NCI-H2196 treated with DMSO at 0.1 percent for 48 hours (cell line): ENCODE measurements at regions not wholly inside any gene's neighbourhood (a gene's known extent, or its start where the extent isn't known, plus 50 kb on each side); places are given as distances from the start of the nearest gene placed in this dataset.

ENCODE experiments used
- DNase-seq: peaks from one replicate; lab custom pipeline; 2025; ENCODE audit not compliant: unreplicated experiment; lab: John Stamatoyannopoulos, UW

DNA sequence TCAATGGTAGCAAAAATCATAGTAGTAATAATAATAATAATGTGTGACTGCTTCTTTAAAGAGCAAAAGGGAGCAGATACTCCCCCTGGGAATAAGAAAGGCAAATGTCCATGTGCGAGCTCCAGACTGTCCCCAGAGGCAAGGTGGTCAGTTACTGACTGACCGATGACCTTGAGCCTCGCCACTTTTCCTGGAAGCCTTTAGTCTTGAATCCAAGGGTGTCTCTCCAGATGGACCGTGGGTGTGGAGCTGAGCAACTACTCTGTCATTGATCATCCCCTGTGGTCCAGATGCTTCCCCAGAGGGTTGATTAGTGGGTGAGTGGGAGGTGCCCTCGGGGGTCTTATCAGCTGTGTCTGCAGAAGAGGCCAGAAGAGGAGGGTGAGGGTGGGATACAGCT is 418.5 kb upstream of the TBX3 start:
- DNase-seq = no peak

DNA sequence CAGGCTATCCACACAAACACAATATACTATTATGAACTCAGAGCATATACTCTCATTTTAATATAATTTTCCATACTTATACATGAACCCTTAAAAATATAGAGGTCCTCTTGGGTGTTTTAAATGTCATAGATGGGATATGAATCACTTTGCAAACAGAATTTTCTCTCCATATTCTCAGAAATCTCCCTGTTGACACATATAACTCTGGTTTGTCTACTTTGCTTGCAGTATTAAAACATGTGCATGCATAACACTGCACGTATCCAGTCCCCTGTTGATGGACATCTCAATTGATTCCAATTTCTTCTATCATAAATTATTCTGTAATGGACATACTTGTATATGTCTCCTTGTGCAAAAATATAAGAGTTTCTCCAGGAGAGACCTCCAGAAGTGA is 417.5 kb upstream of the TBX3 start:
- DNase-seq = no peak

DNA sequence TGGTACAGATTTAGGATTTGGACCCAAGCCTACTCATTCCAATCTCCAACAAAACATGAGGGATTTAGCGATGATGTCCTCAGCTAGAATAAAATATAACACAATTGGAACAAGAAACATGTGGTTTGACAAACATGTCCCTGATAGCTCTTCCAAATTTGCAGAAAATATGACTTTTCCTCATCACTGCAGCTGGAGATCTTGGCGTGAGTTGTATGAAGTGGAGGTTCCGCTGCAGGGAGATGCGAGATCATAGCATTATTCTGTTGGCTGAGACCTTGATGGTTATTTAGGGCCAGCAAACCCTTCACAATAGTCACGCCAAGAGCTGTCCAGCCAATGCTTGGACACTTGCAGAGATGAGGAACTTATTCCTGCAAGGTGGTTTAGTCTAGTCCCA is 413.4 kb upstream of the TBX3 start:
- no peak for DNase-seq

DNA sequence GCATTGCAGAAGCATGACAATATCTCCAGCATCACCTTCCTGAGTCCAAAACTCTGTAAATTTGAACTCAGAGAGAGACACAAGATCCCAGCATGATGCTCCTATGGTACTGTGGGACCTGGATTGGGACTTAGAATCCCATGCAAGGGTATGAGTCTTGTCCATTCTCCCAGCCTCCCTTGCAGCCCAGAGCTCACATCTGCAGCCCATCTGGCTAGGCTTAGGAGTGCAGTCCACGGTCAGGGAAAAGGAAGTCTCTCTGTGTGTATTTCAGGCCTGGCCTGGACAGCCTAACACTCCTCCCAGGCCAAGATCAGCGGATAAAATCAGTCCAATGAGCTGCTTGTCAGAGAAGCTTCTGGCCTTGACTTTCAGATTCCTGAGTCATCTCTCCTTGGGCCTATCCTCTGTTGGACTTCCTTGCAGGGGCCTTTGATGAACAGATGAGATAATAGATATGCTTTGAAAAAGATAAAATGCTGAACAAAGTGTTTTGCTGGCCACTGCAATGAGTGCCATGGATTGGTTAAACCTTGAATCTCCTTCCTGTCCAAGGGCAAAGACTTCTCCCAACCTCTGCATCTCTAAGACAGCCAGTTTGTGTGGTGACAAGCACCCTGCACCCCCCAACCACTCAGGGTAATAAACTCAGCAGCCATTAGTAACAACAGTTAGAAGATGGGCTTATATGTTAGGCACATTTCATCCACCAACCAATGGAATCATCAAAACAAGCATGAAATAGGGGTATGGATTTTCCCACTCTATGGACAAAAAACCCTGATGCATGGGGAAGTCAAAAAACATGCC is 412.8 kb upstream of the TBX3 start:
- no peak for DNase-seq

DNA sequence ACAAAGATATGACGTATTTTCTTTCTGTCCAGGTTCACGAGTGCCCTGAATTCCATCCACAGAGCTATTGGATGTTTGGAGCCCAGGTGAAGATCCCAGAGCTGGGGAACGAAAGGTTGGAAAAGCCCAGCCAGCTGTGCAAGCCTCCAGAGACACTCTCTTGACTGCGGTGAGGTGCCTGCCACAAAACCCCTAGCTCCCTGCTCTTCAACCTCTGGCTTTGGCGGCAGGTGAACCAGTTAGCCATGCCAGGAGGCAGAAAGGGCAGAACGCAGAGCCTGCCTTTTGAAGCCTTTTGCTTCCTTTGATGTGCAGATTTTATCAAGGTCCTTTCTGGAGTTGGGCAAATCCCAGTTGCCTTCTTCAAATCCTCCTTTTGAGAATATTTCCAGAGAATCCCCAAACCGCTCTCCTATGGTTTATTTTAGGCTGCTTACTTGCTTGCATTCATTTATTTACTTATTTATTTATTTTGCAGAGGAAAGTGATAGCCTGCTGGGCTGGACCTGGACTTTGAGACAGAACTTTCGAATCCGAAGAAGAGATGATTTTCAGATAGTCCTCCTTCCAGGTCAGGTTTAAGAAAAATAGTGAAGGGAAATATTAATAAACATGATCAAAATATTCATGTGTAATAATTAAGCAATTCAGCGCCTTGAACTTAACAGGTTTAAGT is 411.2 kb upstream of the TBX3 start:
- no peak for DNase-seq

DNA sequence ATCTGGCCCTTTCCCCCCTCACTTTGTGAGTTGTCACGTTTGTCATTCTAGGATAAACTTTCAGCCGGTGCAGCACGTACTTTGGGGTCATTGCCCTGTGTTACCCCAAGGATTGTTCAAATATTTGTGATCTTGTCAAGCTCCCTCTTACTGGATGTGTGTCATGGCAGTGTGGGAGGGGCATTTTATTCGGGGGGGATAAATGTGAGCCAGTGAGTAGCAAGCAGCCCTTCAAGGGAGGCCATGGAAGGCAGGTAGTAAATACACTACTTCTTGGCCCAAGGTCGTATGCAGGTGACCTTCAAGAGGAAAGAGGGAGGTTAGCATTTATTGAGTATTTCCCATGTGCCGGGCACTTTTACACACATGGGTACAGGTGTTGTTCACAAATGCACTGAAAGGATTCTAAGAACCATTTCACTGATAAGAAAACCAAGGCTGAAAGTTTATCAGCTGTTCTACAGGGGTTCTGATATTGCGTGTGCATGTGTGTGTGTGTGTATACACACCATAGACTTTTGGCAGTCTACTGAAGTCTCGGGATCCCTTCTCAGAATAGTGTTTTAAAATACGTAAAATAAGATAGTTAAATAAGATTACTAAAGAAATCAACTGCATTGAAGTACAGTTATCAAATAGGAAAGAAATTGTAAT is 410.3 kb upstream of the TBX3 start:
- DNase-seq = no peak

DNA sequence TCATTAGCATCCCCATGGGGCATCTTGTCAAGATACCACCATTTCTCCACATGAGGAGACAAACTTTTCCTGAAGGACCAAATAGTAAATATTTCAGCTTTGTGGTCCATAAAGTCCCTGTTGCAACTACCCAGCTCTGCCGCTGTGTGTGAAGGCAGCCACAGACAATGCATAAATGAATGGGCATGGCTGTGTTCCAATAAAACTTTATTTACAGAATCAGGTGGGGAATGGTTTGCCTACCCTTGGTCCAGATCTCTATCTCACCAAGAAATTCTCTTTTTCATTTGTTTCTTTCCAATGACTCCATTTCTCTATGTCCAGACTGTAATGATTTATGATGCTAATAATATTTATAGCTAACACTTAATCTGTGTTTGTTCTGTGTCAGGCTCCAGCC is 409.3 kb upstream of the TBX3 start:
- DNase-seq = no peak

DNA sequence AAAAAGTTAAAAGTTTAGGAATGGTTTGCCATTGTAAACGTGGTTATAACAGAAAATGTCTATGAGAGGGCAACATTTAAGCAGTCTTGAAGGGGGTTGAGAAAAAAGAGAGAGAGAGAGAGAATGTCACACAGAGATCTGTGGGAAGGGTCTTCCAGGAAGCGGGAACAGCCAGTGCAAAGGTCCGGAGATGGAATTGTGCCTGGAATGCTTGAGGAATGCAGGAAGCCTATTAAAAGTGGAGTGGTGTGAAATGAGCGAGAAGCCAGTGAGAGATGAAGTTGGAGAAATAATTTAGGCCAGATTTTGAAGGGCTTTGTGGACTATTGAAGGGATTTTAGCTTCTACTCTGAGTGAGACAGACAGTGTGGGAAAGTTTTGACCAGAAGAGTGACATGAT is 406.8 kb upstream of the TBX3 start:
- DNase-seq = no peak

DNA sequence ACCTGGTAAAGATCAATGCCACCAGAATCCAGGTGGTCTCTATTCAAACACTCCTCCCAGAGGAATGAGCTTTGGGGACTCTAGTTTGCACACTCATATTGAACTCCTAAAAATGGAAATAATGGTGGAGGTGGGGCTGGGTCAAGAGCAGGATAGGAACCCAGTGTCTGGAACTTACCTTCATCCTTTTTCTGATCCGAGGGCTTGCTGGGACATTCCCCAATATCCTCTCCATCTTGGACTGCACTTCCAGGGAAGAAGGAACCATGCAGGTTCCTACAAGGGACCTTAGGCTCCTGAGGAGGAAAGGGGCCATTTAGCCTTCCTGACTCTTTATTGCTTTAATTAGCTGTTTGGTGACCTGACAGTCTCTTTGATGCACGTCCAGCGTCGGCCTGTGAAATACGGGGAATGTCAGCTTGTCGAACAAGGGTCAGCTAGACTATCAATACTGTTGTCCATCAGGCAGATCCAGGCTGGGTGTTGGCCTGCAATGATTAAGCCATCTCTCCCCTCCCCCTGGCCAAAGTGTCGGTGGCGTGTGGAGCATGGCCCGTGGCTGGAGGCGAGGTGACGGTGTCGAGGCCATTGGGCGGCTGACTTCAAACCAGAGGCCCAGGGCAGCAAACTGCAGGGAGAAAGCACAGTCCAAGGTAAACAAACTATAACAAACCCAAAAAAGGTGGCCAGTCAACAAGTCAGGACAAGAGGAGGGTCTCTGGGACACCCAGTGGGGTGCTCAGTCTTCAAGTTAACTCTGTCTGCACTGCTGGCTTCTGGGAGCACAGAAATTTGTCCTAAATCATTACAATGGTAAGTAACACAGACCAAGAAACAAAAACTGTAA is 405.2 kb upstream of the TBX3 start:
- DNase-seq = no peak

DNA sequence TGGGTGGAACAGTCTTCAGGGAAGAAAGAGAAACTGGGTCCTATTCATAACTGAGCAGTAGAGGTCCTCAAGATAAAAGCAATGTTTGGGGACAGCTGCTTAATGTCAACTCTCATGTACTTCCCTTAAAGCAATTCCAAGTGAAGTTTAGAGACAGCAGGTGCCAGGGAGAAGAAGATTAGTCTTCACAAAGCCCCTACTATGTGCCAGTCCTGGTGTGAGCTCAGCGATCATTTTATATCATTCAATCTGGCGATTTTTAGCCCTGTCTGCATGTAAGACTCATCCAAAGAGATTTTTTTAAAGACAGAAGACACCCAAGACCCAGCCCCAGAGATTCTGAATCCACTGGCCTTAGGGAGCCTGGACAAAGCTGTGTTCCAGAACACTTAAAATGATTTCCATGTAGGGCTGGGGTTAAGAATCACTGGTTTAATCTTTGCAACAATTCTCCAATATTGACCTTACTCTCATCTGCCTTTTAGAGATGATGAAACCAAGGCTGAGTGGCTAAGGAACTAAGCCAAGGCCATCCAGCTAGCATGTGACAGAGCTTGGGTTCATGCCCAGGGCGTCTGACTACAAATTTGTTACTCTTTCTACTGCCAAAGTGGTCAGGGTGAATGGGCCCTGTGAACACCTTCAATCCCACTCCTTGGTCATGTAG is 404.5 kb upstream of the TBX3 start:
- peak; percentile 23 for DNase-seq

DNA sequence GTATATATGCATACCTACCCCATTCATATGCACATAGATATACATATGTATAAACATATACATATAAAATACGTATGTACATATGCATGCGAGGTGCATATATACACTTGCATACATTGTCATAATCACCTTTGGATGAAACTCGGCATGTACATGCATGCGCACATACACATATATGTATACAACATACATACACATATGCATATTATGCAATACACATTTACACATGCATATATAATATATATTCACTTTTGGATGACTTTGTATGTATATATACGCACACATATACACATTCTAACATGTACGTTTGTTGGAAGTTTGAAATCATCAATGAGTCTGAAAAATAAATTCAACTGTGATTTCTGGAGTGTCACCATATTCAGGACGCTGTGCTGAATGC is 401.6 kb upstream of the TBX3 start:
- no peak for DNase-seq

DNA sequence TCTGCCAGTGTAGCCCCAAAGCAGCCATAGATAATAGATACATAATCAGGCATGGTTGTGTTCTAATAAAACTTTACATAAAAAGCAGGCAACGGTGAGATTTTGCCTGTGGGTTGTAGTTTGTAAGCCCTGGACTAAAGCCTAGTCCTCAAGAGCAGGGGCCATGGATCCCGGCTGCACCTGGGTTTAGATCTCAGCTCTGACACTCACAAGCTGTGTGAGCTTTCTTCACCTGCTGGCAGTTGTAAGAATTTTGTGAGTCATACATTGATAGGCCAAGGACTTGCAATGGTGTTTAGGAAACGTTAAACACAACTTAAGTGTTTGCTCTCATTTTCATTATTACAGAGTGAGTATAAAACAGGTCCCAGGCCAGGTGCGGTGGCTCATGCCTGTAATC is 395.8 kb upstream of the TBX3 start:
- peak; percentile 12 for DNase-seq

DNA sequence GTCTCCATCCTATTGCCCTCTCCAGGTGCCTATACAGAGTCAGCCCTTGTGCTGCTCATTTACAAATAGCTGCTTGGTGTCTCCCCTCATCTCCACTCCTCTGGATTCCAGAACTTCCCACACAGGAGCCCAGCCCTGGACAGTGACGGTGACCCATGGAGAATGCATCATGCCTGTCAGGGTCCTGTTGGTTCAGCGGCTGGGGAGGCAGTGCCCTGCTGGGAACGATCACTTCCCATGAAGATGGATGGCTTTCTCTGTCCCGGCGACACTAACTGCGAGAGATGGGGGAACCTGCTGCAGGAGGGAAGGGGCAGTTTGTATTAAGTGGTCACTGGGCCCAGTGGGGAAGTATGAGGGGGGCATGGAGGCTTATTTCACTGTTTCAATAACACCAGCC is 395.0 kb upstream of the TBX3 start:
- DNase-seq = no peak

DNA sequence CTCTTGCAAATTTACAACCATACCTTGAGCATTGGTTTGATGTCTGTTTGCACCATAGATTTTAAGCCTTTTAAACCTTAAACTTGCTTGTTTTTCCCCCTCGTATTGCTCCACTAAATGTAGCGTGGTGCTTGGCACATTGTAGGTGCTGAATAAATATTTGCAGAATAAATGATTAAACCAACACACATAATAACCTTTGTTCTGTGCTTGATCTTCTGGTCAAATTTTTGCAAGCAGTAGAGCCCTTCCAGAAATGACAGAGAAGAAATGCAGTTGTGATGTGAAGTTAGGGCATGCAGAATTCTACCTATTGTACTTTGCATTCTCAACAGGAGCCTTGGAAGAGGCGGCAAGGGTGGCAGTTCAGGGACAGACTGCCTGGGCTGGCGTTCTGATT is 394.4 kb upstream of the TBX3 start:
- DNase-seq = no peak

DNA sequence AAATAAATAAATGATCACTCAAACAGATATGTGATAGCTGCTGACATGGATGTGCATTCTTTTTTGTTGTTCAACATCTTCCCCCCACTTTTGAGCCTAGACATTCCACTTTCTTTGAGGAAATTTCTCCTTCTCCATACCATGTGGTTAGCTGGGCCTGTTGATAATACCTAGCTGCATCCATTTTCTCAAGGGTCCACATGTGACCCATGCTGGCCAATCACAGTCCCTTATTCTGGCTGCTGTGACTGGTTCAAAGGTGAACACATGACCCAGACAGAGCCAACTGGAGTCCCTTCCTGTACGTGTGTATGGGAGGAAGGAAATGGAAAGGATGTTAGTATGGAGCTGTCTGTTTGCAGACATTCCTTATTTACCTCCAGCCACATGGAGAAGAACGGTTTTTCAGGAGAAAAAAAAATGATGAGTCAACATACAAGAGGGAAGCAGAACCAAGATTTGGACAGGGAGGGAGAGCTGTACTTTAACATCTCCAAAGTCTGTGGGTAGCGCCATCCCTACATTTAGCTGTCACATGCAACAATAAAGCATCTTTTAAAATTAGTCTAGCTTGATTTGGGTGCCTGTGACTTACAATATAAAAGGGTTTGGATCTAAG is 391.7 kb upstream of the TBX3 start:
- DNase-seq = no peak

DNA sequence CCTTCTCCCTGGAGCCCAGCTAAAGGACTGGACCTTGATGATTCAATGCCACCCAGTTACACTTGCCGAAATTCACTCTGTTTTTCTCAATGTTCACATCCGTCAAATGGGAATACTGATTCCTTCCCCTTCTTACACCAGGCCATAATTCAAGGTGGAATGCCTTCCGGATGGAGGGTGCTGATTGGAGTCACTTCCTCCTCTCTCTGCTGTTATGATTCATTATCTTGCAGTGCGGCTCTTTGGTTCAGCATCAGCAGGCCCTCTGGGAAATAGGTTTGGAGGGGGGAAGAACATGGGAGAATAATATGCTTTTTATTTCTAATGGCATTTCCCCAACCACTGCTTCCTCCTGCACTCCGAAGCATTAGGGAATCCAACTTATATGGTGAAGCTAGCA is 390.6 kb upstream of the TBX3 start:
- no peak for DNase-seq

DNA sequence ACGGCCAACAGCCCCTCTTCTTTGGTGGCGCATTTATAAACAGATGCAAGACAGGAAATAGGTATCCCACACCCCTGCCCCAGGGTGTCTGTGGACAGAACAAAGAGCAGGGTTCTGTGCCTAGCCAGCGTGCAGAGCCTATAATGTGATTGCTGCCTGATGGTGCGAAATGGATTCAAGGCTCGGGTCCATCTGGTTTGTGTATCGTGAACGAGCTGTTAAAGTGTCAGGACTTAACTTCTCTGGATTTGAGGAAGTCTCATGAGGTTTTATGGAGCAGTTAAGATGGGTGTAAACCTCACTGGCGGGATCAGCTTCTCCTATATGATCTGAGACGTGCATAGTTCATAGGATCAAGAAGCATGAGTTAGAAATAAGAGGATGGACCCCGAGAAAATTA is 388.7 kb upstream of the TBX3 start:
- DNase-seq = no peak

DNA sequence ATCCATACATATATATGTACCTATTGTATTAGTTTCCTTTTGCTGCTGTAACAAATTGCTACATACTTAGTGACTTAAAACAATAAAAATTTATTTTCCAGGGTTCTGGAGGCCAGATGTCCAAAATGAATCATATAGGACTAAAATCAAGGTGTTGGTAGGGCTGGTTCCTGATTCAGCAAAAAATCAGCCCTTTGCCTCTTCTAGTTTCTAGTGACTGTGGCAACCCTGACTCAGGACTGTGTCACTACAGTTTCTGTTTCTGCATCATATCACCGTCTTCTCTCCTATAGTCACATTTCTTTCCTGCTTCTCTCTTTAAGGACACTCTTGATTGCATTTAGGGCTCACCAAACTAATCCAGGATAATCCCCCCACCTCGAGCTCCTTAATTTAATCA is 386.3 kb upstream of the TBX3 start:
- no peak for DNase-seq

DNA sequence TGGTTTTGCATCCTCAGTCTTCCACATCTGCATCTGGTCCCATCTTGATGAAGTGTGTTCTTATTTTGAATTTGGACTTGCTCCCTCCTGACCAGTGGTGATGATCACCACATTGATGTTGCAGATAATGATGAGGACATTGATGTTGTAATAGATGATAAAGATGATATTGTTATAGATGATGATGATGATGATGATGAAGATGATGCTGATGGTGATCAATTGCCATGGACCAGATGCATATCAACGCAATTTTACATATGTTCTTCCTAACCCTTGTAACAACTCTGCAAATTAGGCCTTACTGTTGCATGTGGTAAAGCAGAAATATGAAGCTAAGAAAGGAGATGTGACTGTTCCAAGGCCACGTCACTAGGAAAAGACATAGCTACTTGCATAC is 380.3 kb upstream of the TBX3 start:
- DNase-seq = no peak

DNA sequence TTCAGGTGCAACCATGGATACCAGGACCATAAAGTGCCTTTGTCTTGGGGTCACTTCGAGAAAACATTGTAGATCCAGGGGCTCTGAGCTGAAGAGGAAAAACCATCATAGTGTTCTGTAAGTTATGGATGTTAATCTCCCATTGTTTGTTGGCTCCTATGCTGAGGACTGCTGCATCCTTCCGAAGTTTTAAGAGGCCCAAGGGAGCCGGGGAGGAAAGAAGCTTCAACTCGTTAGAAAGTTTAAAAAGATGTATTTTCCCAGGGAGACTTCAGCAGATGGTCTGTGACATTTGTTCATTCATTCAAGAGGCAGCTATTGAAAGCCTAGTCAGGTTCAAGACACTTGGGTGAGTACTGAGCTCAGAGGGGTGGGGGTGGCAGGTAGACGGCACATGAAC is 378.8 kb upstream of the TBX3 start:
- no peak for DNase-seq
